HCEC 1CT (cell line): ENCODE measurements at regions not wholly inside any gene's neighbourhood (a gene's known extent, or its start where the extent isn't known, plus 50 kb on each side); places are given as distances from the start of the nearest gene placed in this dataset.
A peak's percentile ranks its signal among the peaks of the same experiment; 100 is the strongest.
"Not testable (repeated sequence)": the region's sequence is repeated elsewhere in the genome, so short reads cannot be mapped to it uniquely, and the experiment has no call there.

Experiments
- DNase-seq: peaks from one replicate; pipeline ENCODE4 v3.0.0-alpha.2; 2017

GRCh38 chr1:70827030-70827429 is 220.6 kb downstream of the PTGER3 start:
- no peak for DNase-seq

- DNase-seq, result no peak
These were observed 219.4 kb downstream of the PTGER3 start for GRCh38 chr1:70828177-70828576.

GRCh38 chr1:70834365-70834764 is 213.3 kb downstream of the PTGER3 start:
- not testable (repeated sequence) for DNase-seq

- DNase-seq, result no peak
These were observed 211.2 kb downstream of the PTGER3 start for GRCh38 chr1:70836456-70836855.

- DNase-seq, result no peak
These were observed 207.2 kb downstream of the PTGER3 start for GRCh38 chr1:70840260-70840953.

GRCh38 chr1:70842562-70842961 is 205.1 kb downstream of the PTGER3 start:
- no peak for DNase-seq

GRCh38 chr1:70843452-70843851 is 204.2 kb downstream of the PTGER3 start:
- DNase-seq, result no peak

GRCh38 chr1:70847013-70847412 is 200.6 kb downstream of the PTGER3 start:
- DNase-seq, result no peak

- DNase-seq, result no peak
These were observed 192.4 kb downstream of the PTGER3 start for GRCh38 chr1:70855203-70855602.

- no peak for DNase-seq
These were observed 191.4 kb downstream of the PTGER3 start for GRCh38 chr1:70856201-70856600.

- DNase-seq, result peak; percentile 1
These were observed 184.4 kb downstream of the PTGER3 start for GRCh38 chr1:70863239-70863638.

- peak; percentile 54 for DNase-seq
These were observed 183.3 kb downstream of the PTGER3 start for GRCh38 chr1:70864302-70864701.

GRCh38 chr1:70866542-70867264 is 180.9 kb downstream of the PTGER3 start:
- no peak for DNase-seq

GRCh38 chr1:70871790-70872189 is 175.8 kb downstream of the PTGER3 start:
- DNase-seq, result no peak

- no peak for DNase-seq
These were observed 173.6 kb downstream of the PTGER3 start for GRCh38 chr1:70874063-70874462.

GRCh38 chr1:70874818-70875217 is 172.8 kb downstream of the PTGER3 start:
- no peak for DNase-seq

GRCh38 chr1:70877343-70877742 is 170.3 kb downstream of the PTGER3 start:
- DNase-seq, result no peak

- no peak for DNase-seq
These were observed 159.7 kb downstream of the PTGER3 start for GRCh38 chr1:70887936-70888335.

- no peak for DNase-seq
These were observed 158.9 kb downstream of the PTGER3 start for GRCh38 chr1:70888722-70889121.

GRCh38 chr1:70890408-70890807 is 157.2 kb downstream of the PTGER3 start:
- DNase-seq, result no peak

- DNase-seq, result no peak
These were observed 156.4 kb downstream of the PTGER3 start for GRCh38 chr1:70891051-70891843.

GRCh38 chr1:70892140-70892539 is 155.5 kb downstream of the PTGER3 start:
- no peak for DNase-seq

- DNase-seq, result no peak
These were observed 154.7 kb downstream of the PTGER3 start for GRCh38 chr1:70892930-70893329.

- no peak for DNase-seq
These were observed 154.2 kb downstream of the PTGER3 start for GRCh38 chr1:70893381-70893780.
